Sigmoid colon (tissue), 4 donors: ENCODE measurements at regions not wholly inside any gene's neighbourhood (a gene's known extent, or its start where the extent isn't known, plus 50 kb on each side); places are given as distances from the start of the nearest gene placed in this dataset.

ENCODE experiments used
- EP300 ChIP-seq, 4 donors: sonication (generic); formaldehyde crosslinking; IDR thresholded peaks; one replicate each; pipeline ENCODE4 v1.6.1; 2017; ENCODE audit warnings: antibody characterized with exemption in 4 of 4
- POLR2A ChIP-seq, 2 donors: fragments of 450-650 bp; IDR thresholded peaks; one replicate each; pipeline ENCODE4 v1.6.1; 2016; ENCODE audit warnings: antibody characterized with exemption in 2 of 2, mild to moderate bottlenecking in 2 of 2, moderate library complexity in 2 of 2
- POLR2AphosphoS5 ChIP-seq, 4 donors: sonication (generic); formaldehyde crosslinking; IDR thresholded peaks; one replicate each; pipeline ENCODE4 v1.6.1; 2017; ENCODE audit warnings: antibody characterized with exemption in 4 of 4
- TF ChIP-seq, protein P1 (sequence below), 4 experiments: fragments of 450-650 bp in 3 of 4; fragments of 200-600 bp in 1 of 4; IDR thresholded peaks; one replicate each; pipeline ENCODE4 v1.5.1; 2016 to 2019; ENCODE audit warnings: antibody characterized with exemption in 4 of 4, mild to moderate bottlenecking in 3 of 4, moderate library complexity in 2 of 4

DNA sequence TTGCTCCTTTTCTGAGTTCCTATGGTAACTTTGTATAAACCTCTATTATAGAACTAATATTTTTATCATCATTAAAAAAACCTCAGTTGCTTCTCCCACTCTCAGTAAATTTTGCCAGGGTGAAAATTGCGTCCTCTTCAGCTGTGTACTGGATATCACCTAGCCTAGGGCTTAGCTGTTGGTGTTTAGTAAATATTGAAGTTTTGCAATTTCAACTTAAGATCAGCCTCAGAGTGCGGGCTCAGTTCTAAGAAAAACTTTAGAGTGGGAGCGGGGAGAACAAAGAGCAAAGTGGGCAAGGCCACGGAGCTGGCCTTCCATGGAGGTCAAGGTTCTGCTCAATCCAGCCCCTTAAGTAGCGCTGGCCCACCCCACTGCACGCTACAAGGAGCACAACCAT is 488.3 kb upstream of the SPRED2 start:
- TF ChIP-seq, protein P1, sequence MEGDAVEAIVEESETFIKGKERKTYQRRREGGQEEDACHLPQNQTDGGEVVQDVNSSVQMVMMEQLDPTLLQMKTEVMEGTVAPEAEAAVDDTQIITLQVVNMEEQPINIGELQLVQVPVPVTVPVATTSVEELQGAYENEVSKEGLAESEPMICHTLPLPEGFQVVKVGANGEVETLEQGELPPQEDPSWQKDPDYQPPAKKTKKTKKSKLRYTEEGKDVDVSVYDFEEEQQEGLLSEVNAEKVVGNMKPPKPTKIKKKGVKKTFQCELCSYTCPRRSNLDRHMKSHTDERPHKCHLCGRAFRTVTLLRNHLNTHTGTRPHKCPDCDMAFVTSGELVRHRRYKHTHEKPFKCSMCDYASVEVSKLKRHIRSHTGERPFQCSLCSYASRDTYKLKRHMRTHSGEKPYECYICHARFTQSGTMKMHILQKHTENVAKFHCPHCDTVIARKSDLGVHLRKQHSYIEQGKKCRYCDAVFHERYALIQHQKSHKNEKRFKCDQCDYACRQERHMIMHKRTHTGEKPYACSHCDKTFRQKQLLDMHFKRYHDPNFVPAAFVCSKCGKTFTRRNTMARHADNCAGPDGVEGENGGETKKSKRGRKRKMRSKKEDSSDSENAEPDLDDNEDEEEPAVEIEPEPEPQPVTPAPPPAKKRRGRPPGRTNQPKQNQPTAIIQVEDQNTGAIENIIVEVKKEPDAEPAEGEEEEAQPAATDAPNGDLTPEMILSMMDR (IDR thresholded peaks at IDR 0.05), result no peak
- TF ChIP-seq POLR2A (IDR thresholded peaks at IDR 0.05), result no peak
- TF ChIP-seq POLR2AphosphoS5 (IDR thresholded peaks at IDR 0.05), result no peak
- no peak for TF ChIP-seq EP300 (IDR thresholded peaks at IDR 0.05)
